ENCODE measurements at regions not wholly inside any gene's neighbourhood (a gene's known extent, or its start where the extent isn't known, plus 50 kb on each side); places are given as distances from the start of the nearest gene placed in this dataset.

DNA sequence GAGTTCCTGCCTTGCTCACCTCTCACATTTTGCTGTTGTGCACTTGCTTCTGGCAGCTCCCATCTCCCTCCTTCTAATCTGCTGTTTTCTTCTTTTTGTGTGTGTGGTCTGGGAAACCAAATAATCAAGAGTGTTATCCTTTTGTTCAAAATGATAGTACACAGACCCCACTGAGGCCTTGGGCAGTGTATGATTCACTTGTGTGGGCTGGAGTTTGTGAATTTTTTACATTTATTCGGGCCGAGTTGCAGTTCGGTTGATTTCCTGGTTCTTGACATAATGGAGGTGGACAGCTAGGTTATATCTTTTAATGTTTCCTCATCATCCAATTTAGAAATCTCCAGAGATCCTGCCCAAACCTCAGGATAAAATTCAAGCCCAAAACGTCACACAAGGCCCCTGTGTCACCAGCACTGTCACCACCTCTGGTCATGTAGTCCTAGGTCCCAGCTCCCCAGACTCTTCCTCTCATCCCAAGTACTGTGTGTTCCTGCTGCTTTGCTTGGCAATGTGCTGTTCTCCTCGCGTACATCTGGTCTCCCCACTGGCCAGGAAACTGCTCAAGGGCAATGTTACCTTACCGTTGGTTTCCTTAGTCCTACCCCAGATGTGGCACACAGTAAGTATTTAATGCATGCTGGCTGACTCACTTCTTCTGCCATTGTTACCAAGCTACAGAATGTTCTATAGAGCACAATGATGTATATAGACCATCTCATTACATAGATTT is 55.7 kb upstream of the PHACTR2 start:
- Histone ChIP-seq H3K4me3 (no peak overlapping the region), H3K27ac (no peak overlapping the region)

DNA sequence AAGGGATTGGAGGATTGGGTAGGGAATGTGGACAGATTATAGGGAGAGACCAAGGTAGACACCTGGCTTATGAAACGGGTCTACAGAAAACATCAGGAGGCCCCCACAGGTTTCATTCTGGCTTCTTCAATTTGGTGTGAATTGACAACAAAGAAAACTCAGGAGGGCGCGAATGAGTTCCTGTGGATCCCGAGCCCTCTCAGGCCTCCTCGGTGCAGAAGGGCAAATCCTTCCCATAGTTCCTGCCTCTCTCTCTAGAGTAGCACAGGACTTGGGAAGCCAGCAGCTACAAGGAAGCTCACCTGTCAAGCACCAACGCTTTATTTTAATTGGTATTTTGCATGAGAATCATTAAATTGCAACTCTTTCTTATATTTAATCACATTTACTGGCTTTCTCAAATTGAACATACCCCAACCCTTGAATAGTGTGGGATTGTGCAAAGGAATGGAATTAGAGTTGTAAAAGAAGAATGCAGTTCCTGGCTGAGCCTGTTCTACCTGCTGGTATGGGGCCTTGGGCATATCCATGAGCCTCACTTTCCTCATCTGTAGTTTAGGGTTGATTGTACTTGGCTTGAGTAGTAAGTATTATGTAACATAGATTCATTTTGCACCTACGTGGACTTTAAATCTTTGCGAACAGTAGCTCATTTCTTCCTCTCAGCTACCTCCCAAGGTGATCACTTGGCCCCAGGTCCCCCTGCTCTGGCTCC is 56.4 kb upstream of the PHACTR2 start:
- Histone ChIP-seq H3K4me3 (no peak overlapping the region), H3K27ac (no peak overlapping the region)

DNA sequence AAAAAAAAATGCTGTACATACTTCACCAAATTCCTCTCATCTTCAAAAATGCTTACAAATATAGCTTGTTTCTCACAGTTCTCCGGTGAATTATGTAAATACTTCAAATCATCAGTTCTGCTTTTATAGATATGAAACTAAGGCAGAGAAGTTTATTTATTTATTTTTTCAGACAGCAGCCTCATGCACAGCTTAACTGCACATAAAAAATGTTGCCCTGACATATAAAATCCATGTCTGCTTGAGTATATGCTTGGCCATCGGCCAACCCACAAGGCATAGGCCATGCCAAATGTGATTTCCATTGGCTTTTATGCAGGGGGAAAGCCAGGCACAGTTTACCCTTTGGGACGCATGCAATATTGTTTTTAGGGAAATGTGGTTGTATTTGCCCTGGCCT is 57.3 kb upstream of the PHACTR2 start:
- H3K4me3 ChIP-seq = no peak overlapping the region

DNA sequence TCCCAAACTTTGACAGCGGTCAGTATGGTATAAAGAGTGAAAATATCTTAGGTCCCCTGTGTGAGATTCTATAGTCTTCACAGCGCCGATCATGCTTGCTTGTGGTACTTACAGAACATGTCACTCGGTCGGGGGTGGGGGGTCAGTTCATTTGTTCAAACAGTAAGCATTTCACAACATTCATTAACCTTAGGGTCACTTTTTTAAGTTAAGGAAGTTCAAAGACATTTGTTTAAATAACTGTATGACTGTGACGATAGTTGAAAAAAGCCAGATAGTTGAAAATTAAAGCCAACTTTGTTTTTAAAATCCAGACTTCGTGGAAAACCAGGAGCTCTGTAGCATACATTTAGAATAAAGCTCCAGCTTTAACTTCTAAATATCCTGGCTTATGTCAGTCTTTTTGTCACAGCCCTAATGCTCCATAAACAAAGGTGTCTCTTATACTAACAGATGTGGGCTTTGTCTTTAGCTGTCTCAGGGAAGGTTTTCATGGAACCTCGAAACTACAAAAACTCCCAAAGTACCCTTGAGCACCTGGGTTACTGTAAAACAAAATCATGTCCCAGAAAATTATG is 57.9 kb upstream of the PHACTR2 start:
- no peak overlapping the region for H3K4me3 ChIP-seq
- no peak overlapping the region for H3K27ac ChIP-seq

More for the DNA sequence above, 57.3 kb upstream of the PHACTR2 start:
- H3K27ac ChIP-seq = no peak overlapping the region

DNA sequence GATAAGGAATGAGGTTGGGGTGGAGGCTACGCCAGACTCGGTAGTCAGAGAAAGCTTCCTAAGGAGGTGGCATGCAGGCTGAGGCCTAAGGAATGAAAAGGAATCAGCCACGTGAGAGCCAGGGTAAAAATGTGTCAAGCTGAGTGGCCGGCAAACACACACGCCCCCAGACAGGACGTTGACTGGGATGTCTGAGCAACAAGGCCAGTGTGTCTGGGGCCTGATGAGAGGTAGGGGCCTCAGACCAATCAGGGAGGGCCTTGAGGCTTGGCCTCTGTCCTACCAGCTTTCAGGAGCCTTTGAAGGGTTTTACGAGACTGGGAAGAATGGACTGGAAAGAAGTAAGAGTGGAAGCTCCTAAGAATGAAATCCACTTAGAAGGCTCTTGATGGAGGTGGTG is 61.0 kb upstream of the PHACTR2 start:
- Histone ChIP-seq H3K4me3 (no peak overlapping the region), H3K27ac (no peak overlapping the region)

DNA sequence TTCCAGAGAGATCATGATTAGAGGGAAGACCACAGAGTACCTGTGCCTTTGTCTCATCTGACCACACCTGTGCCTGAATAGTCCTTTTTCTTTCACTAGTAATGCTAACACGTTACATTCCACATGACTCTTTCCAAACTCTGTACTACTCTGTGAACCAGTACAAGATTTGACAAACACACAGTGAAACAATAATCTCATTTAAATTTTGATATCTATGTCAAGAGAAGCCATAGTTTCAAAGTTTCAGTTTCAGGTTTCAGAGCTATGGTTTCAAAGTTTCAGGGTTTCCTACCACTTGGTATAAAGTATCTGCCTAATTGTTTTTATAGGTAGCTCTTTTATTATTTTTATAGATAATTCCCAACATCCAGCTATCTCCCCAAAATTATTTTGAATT is 62.0 kb upstream of the PHACTR2 start:
- Histone ChIP-seq H3K4me3 (no peak overlapping the region), H3K27ac (no peak overlapping the region)

DNA sequence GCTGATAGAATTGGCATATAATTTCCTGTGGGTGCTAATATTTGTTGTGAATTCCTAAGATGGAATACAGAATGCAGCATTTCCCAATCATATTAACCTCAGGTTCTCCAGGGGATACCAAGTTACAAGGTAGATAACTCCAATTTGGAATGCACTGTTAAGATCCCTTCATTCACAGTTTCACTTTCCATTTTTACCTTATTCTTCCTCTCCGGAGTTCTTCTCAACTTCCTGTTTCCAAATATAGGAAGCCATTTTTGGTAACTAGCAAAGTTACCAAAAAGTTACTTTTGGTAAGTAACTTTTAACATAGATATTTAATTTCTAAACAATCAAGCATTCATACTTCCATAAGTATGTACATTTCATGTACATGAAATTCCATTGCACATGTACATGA is 63.5 kb upstream of the PHACTR2 start:
- H3K4me3 ChIP-seq = no peak overlapping the region

DNA sequence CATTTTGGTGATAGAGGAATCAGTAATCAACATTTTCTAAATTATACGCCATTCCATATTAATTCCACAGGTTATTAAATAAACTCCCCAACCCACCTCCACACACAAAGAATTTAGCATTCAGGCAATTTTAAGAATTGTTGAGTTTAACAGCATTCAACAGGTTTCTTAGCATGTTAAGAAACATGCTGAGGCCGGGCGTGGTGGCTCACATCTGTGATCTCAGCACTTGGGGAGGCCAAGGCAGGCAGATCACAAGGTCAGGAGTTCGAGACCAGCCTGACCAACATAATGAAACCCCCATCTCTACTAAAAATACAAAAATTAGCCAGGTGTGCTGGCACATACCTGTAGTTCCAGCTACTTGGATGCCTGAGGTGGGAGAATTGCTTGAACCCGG is 64.0 kb upstream of the PHACTR2 start:
- H3K27ac ChIP-seq = no peak overlapping the region
- H3K4me3 ChIP-seq = no peak overlapping the region

More for the DNA sequence above, 63.5 kb upstream of the PHACTR2 start:
- no peak overlapping the region for H3K27ac ChIP-seq

DNA sequence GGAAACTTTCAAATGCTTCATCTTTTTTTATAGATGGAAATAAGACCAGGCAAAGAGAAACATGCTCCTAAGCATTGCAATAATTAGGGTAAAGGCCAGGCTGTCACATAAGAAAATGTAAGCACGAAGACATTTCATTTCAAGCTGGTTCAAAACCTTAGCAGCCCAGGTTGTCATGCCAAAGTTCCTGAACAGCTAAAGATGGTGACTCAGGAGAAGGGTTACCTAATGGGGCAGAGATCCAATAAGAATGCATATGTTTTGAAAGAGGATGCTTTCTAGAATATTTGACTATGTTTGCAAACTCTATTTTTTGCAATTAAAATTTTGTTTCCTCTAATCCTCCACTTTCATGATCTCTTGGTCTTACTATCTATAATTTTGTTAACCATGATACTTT is 65.6 kb upstream of the PHACTR2 start:
- no peak overlapping the region for H3K4me3 ChIP-seq
- no peak overlapping the region for H3K27ac ChIP-seq

DNA sequence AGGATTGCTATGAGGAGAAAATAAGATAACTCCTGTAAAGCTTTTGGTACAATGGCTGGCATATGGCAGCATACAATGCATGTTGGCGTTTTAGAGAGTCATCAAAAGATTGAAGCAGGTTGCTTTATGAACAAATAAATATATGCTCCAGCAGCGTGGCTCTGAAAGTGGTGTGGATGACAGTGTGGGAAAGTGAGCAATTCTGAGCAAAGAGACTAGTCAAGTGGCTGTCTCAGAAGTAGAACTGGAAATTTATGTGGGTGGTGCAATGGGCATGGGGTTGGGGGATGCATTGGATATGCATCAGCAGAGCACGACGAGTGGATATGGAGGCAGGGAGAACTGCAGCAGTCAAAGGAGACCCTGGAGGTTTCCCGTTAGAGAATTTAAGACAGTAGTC is 66.2 kb upstream of the PHACTR2 start:
- H3K4me3 ChIP-seq = no peak overlapping the region
- no peak overlapping the region for H3K27ac ChIP-seq

DNA sequence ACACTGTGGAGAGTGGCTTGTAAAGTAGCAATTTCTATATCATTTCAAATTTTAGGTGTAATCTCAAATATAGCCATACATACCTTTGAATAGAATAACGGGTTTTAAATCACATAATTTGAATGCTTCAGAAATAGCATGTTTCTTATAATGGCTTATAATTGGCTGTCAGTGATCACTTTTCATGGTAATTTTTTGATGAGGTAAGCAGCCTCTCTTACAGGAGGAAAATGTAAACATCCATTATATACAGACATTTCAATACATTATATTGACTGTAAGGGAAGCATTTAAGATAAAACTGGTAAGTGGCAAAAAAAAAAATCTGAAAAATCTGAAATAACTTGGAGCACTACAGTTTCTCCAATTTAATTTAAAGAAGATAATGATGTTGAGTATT is 67.8 kb upstream of the PHACTR2 start:
- H3K27ac ChIP-seq = no peak overlapping the region

DNA sequence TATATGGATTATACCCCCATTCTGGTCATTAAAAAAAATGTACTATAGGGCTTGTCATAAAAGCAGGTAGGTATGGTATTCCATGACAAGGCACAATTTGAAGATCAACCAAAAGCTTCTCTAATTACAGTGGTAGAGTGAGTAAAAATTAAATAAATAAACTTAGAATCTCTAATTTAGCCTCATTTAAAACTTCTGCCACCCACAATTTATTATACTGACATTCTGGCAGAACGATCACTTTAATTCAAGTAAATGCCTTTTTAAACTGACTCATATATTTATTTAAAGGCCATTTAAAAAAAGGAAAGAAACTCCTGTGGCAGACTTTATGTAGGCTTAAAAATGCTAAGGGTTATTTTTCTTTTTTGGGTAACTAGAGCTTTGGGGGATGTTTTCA is 68.3 kb upstream of the PHACTR2 start:
- no peak overlapping the region for H3K4me3 ChIP-seq
- H3K27ac ChIP-seq = no peak overlapping the region

More for the DNA sequence above, 67.8 kb upstream of the PHACTR2 start:
- no peak overlapping the region for H3K4me3 ChIP-seq

DNA sequence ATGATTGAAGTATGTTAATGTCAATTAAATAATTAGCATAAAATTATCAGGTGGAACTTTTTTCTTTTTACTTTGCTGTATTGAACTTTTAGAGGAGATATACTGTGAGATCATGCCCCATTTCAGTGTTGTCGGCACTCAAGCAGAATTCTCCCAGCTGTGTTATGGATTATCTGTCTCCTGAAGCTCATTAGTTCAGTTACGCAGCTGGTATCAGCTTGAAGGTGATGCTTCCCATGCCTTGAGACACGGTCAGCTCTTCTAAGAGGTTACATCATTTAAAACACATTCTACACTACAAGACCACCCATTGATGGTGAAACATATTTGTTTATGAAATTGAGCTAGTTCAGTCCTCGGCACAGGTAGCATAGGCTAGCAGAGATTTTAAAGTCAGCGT is 68.9 kb upstream of the PHACTR2 start:
- Histone ChIP-seq H3K4me3 (no peak overlapping the region), H3K27ac (no peak overlapping the region)

DNA sequence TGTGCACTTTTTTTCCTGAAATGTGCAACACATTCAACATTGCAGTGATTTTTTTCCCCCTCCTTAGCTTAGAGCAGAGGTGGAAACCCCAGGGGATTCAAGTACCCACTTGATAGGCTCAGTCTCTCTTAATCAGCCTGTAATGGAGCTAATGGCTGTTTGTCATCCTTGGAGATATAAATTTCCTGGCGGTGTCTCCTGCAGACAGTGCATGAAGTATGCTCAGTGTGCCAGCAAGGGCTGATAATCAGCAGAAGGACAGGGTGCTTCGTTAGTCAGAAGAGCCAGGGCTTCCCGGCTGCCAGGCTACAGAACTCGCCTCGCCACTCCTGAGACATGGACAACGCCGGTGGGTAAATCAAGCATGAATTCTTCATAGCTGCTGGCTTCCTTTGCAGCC is 69.8 kb upstream of the PHACTR2 start:
- H3K27ac ChIP-seq = no peak overlapping the region
- no peak overlapping the region for H3K4me3 ChIP-seq

DNA sequence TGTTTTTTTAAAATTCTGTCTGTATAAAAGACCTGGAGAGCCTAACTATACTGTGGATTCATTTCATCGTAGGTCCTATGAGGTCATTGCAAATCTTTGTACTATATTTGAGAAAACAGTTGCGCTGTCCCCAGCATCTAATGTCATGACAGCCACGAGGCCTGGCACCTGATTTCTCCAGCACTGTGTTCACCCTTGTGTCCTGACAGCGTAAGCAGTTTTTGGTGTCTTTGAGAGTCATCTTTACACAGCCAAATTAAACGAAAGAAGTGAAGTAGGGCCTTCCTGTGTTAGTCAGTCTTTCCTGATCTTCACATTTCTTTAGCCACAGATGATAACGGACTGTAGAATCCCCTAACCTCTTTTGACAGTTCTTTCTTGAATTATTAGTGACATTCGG is 70.6 kb upstream of the PHACTR2 start:
- H3K27ac ChIP-seq = no peak overlapping the region

DNA sequence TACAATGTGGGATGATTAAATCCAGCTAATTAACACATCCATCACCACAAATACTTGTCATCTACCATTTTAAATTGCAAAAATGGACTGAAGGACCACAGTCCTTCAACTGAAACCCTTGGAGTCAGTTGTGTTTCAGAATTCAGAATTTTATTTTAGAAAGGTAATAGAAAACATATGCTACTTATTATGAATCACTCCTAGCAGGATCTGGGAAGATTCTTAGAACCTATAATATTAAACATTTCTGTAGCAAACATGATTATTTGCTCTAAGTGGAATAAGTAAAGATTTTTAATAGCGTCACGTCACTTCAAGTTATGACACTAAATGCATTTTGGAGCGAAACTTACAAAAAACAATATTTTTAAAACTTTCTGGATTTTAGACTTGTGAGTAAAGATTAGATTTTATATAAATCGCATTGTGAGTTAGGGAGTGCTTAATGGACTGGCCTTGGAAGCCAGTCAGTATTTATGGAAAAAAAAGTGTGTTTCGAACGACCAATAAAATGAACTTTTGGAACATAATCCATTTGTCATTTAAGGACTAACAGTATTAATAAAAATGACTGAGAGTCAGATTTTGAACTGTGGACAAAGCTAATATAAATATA is 71.8 kb upstream of the PHACTR2 start:
- Histone ChIP-seq H3K4me3 (no peak overlapping the region), H3K27ac (no peak overlapping the region)

More for the DNA sequence above, 70.6 kb upstream of the PHACTR2 start:
- H3K4me3 ChIP-seq = no peak overlapping the region

DNA sequence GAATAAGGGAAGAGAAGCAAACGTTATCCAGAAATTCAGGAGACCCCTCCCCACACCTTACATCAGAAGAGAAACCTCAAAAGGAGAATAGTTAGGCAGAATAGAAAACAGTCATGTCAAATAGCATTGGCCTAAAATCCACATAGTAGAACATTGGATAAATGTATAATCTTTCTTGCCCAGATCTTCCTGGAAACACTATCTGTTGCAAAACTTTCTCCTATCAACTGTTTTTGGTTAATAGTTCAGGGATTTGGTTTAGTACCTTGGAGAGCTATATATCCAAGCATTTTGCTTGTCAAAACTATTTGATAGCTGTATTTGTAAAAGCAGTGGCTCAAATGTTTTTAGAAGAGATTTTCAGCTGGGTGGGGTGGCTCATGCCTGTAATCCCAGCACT is 74.3 kb upstream of the PHACTR2 start:
- Histone ChIP-seq H3K27ac (no peak overlapping the region), H3K4me3 (no peak overlapping the region)

DNA sequence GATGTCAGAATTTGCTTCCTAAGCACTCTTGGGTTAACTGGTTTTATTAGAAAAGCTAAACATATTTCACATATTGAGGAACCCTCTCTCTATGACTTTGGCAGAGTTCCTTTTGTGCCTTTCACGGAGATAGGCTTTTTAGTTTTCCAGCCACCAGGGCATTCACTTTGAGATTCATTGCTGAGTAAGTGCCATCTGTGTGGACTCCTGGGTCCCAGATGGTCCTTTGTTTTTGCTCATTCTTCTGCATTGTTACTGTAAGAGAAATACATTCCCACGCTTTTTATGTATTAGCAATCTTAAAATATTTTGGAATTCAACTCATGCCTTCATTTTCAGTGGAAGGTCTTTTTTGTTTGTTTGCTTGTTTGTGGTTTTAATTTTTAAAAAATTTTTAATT is 76.3 kb upstream of the PHACTR2 start:
- Histone ChIP-seq H3K4me3 (no peak overlapping the region), H3K27ac (no peak overlapping the region)

DNA sequence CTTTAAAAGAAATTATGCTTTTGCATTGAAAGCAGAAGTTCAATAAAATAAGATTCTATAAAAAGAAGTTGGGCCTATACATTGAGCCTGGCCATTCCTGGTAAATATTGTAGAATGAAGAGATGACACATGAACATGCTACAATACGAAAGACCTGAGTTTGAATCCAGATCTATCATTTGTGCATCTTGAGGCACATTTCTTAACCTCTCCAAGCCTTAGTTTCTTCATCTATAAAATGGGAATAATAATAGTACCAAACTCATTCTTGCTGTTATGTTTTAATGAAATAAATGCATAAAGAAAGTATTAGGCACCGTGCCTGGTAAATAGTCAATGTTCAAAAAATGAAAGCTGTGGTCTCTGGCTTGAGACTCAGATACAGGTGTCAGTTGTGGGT is 76.9 kb upstream of the PHACTR2 start:
- Histone ChIP-seq H3K4me3 (no peak overlapping the region), H3K27ac (no peak overlapping the region)

DNA sequence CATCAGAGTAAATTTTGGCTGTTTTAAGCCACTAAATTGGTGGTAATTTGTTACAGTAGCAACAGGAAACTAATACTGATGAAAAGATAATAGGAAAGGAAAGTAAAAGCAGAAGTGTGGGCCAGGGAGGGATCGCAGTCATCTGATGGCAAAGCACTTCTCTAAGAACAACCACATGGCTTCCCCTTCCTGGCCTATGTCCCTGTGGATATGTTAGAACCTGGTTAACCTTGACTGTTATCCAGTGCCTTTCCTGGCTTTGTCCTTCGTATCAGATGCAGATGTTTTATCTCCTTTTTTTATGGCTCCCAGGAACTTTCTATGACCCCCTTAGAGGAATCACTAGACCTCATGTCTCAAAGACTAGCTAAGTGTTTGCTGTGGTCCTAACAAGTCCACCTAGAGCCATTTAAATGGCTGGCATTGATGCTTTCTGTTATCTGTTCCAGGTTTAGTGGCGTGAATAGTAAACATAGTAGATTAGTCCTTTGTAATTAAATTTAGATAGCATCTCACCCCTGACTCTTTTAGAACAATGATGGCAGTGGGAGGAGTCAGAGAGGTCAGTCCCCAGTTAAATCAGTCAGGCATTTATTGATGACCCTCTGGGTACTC is 79.2 kb upstream of the PHACTR2 start:
- Histone ChIP-seq H3K4me3 (no peak overlapping the region), H3K27ac (peak overlapping the region in 4 of 21 experiments; percentile 12 to 67 (median 30))

Measured in skin epidermis (tissue), 12 donors.